Activated CD4-positive, alpha-beta T cell treated with anti-CD3 and anti-CD28 coated beads for 4 hours (primary cell): ENCODE measurements at regions not wholly inside any gene's neighbourhood (a gene's known extent, or its start where the extent isn't known, plus 50 kb on each side); places are given as distances from the start of the nearest gene placed in this dataset.
"Not testable (repeated sequence)": the region's sequence is repeated elsewhere in the genome, so short reads cannot be mapped to it uniquely, and the experiment has no call there.

Experiments
- DNase-seq, 2 donors: peaks; one replicate each; pipeline ENCODE4 v3.0.0-alpha.2; 2020

DNA sequence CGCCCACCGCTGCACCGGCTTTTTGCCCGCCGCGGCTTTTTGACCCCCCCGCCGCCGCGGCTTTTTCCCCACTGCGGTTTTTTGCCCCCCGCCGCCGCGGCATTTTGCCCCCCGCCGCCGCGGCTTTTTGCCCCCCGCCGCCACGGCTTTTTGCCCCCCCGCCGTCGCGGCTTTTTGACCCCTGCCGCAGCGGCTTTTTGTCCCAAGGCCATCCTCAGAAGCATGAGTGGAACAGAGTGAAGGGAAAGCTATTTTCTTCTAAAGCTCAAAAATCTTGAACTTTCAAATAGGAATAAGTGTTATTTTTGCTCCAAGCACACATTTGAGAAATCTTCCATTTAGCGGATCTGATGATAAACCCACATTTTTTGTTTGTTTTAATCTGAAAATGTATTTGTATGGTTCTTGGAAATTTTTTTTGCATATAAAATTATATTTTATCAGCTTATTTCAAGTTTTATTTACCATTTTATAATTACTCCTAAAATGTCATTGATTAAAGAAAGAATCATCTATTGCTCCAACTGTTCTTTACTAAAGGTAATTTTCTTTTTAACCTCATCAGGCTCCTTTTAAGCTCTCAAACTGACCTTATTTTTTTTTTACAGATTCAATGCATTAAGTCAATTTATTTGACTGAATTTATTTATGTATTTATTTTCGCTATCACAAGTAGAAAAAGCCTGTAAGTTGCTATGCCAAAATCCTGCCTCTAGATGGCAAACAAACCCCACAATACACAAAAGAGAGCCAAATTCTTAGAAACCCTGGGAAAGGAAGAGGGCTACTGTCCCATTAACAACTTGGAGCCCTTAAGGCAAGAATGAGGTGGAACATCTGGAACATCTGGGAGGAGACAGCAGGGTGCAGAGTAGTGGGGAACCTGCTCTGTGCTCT, 460.3 kb downstream of the ZNF33B start:
- DNase-seq, result not testable (repeated sequence)

- DNase-seq, result no peak
Observed at GRCh38 chr10:42177077-42177792, 461.1 kb downstream of the ZNF33B start.

- DNase-seq, result no peak
Observed at GRCh38 chr10:42150428-42151061, 487.8 kb downstream of the ZNF33B start.

DNA sequence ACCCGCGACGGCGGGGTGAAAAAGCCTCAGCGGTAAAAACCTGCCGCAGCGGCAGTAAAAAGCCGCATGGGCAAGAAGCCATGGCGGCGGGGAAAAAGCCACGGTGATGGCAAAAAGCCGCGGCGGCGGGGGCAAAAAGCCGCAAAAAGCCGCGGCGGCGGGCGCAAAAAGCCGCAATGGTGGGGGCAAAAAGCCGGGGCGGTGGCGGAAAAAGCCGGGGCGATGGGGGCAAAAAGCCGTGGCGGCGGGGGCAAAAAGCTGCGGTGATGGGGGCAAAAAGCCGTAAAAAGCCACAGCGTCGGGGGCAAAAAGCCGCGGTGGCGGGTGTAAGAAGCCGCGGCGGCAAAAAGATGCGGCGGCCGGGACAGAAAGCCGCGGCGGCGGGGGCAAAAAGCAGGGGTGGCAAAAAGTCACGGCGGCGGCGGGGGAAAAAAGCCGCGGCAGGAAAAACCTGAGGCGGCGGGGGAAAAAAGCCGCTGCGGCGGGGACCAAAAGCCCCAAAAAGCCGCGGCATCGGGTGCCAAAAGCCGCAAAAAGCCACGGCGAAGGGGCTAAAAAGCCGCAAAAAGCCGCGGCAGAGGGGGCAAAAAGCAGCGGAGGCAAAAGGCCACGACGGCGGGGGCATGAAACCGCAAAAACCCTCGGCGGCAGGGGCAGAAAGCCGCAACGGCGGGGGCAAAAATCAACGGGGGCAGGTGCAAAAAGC, 488.5 kb downstream of the ZNF33B start:
- no peak for DNase-seq

DNA sequence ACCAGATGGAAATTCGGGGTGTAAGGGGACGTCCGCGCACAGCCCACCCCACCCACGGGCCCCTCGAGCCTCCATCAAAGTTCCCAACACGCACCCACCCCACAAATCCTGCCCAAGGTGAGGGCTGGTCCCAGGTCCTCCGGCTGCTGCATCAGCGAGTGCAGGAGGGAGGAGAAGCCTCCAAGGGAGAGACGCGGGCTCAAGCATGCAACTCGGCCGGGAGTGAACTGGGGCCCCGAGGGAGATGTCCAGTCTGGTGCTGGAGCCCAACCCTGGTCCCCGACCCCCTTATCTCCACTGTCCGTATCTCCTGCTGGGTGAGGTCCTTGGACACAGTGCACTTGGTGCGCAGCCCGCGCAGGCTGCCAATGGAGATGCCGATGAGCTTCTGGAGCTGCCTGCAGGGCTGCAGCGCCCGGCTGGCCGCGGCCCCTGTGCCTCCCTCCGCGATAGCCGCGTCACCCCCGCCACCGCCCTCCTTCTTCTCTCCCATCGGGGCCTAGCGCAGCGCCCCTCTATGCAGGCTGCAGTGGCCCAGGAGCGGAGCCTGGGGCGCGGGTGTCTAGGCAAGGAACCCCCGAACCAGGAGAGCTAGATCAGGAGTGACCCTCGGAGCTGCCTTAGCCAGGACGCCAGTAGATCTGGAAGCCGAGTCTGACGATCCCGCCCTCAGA, 489.2 kb downstream of the ZNF33B start:
- no peak for DNase-seq

- DNase-seq, result not testable (repeated sequence)
Observed at GRCh38 chr10:42146165-42146564, 492.2 kb downstream of the ZNF33B start.

- DNase-seq, result not testable (repeated sequence)
Observed at GRCh38 chr10:42138023-42138422, 500.3 kb downstream of the ZNF33B start.

DNA sequence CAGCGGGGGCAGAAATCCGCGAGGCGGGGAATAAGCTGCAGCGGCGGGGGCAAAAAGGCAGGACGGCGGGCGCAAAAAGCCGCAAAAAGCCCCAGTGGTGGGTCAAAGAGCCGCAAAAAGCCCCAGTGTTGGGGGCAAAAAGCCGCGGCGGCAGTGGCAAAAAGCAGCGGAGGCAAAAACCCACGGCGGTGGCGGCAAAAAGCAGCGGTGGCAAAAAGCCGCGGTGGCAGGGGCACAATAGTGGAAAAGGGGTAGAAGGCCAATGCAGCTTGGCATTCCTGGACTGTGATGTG, 525.3 kb downstream of the ZNF33B start:
- no peak for DNase-seq

DNA sequence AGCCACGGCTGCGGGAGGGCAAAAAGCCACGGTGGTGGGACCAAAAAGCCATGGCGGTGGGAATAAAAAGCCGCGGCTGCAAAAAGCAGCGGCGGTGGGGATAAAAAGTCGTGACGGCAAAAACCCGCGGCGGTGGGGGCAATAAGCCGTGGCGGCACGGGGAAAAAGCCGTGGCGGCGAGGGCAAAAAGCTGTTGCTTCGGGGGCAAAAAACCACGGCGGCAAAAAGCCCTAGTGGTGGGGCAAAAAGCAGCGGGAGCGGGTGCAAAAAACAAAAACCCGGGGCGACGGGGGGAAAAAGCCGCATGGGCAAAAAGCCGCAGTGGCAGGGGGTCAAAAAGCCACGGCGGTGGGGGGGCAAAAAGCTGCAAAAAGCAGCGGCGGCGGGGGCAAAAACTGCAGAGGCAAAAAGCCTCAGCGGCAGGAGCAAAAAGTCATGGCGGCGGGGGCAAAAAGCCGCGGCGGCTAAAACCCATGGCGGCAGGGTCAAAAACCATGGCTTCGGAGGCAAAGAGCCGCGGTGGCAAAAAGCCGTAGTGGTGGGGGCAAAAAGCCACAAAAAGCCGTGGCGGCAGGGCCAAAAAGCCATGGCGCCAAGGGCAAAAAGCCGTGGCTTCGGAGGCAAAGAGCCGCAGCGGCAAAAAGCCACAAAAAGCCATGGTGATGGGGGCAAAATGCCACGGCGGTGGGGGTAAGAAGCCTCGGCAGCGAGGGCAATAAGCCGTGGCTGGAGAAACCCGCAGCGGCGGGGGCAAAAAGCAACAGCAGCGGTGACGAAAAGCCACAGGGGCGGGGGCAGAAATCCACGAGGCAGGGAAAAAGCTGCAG, 525.8 kb downstream of the ZNF33B start:
- DNase-seq, result no peak

DNA sequence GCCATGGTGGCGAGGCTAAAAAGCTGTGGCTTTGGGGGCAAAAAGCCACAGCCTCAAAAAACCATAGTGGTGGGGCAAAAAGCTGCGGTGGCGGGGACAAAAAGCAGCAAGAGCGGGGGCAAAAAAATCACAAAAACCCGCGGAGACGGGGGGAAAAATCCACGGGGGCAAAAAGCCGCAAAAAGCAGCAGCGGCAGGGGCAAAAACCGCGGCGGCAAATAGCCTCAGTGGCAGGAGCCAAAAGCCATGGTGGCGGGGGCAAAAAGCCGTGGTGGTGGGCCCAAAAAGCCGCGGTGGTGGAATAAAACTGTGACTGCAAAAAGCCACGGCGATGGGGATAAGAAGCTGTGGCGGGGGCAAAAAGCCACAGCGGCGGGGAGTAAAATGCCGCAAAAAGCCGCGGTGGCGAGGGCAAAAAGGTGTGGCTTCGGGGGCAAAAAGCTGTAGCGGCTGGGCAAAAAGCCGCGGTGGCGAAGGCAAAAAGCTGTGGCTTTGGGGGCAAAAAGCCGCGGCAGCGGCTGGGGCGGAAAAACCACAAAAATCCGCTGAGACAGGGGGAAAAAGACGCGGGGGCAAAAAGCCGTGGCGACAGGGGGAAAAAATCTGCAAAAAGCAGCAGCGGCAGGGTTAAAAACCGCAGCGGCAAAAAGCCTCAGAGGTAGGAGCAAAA, 526.6 kb downstream of the ZNF33B start:
- DNase-seq, result no peak

- no peak for DNase-seq
Observed at GRCh38 chr10:42111076-42111475, 527.3 kb downstream of the ZNF33B start.
